ENCODE measurements at regions not wholly inside any gene's neighbourhood (a gene's known extent, or its start where the extent isn't known, plus 50 kb on each side); places are given as distances from the start of the nearest gene placed in this dataset.

- TF ChIP-seq CTCF (IDR thresholded peaks at IDR 0.05; ENCODE audit: partially characterized antibody, unreplicated experiment): no peak
- no peak for DNase-seq
- Mint-ChIP-seq H3K27ac (ENCODE audit: unreplicated experiment) (no peak overlapping the region), H3K36me3 (ENCODE audit: unreplicated experiment) (peaks cover 22% of the 10 kb centered on the region), H3K27me3 (ENCODE audit: unreplicated experiment) (peaks cover 2% of the 10 kb centered on the region), H3K9me3 (ENCODE audit: unreplicated experiment) (peaks cover 1% of the 10 kb centered on the region), H3K4me3 (ENCODE audit: unreplicated experiment) (no peak overlapping the region), H3K4me1 (ENCODE audit: low read depth, unreplicated experiment) (no peaks in the 10 kb centered on the region)
Observed at GRCh38 chr18:43606795-43607194, 329.5 kb upstream of the SYT4 start.

GRCh38 chr18:43620936-43621335 is 343.6 kb upstream of the SYT4 start:
- Mint-ChIP-seq H3K4me3 (ENCODE audit: unreplicated experiment) (no peak overlapping the region), H3K36me3 (ENCODE audit: unreplicated experiment) (no peaks in the 10 kb centered on the region), H3K9me3 (ENCODE audit: unreplicated experiment) (no peaks in the 10 kb centered on the region), H3K4me1 (ENCODE audit: low read depth, unreplicated experiment) (no peaks in the 10 kb centered on the region), H3K27me3 (ENCODE audit: unreplicated experiment) (no peaks in the 10 kb centered on the region), H3K27ac (ENCODE audit: unreplicated experiment) (no peak overlapping the region)
- peak; percentile 48 for TF ChIP-seq CTCF (IDR thresholded peaks at IDR 0.05; ENCODE audit: partially characterized antibody, unreplicated experiment)
- no peak for DNase-seq

- Mint-ChIP-seq H3K27ac (ENCODE audit: unreplicated experiment) (no peak overlapping the region), H3K4me3 (ENCODE audit: unreplicated experiment) (no peak overlapping the region), H3K36me3 (ENCODE audit: unreplicated experiment) (no peaks in the 10 kb centered on the region), H3K9me3 (ENCODE audit: unreplicated experiment) (no peaks in the 10 kb centered on the region), H3K27me3 (ENCODE audit: unreplicated experiment) (no peaks in the 10 kb centered on the region), H3K4me1 (ENCODE audit: low read depth, unreplicated experiment) (no peaks in the 10 kb centered on the region)
- no peak for DNase-seq
- no peak for TF ChIP-seq CTCF (IDR thresholded peaks at IDR 0.05; ENCODE audit: partially characterized antibody, unreplicated experiment)
Observed at GRCh38 chr18:43622024-43622423, 344.7 kb upstream of the SYT4 start.

GRCh38 chr18:43625582-43625981 is 348.3 kb upstream of the SYT4 start:
- Mint-ChIP-seq H3K4me1 (ENCODE audit: low read depth, unreplicated experiment) (no peaks in the 10 kb centered on the region), H3K36me3 (ENCODE audit: unreplicated experiment) (no peaks in the 10 kb centered on the region), H3K27ac (ENCODE audit: unreplicated experiment) (no peak overlapping the region), H3K9me3 (ENCODE audit: unreplicated experiment) (no peaks in the 10 kb centered on the region), H3K27me3 (ENCODE audit: unreplicated experiment) (no peaks in the 10 kb centered on the region), H3K4me3 (ENCODE audit: unreplicated experiment) (no peak overlapping the region)
- no peak for TF ChIP-seq CTCF (IDR thresholded peaks at IDR 0.05; ENCODE audit: partially characterized antibody, unreplicated experiment)
- no peak for DNase-seq

GRCh38 chr18:43627848-43628530 is 350.7 kb upstream of the SYT4 start:
- no peak for TF ChIP-seq CTCF (IDR thresholded peaks at IDR 0.05; ENCODE audit: partially characterized antibody, unreplicated experiment)
- no peaks in the 10 kb centered on the region for H3K36me3 Mint-ChIP-seq (ENCODE audit: unreplicated experiment)
- no peak for DNase-seq

More at GRCh38 chr18:43627848-43628530, 350.7 kb upstream of the SYT4 start:
- H3K4me3 Mint-ChIP-seq (ENCODE audit: unreplicated experiment): no peak overlapping the region
- no peaks in the 10 kb centered on the region for H3K4me1 Mint-ChIP-seq (ENCODE audit: low read depth, unreplicated experiment)
- H3K9me3 Mint-ChIP-seq (ENCODE audit: unreplicated experiment): no peaks in the 10 kb centered on the region
- no peak overlapping the region for H3K27ac Mint-ChIP-seq (ENCODE audit: unreplicated experiment)
- H3K27me3 Mint-ChIP-seq (ENCODE audit: unreplicated experiment): no peaks in the 10 kb centered on the region

Data from glutamatergic neuron (in vitro differentiated cells).